Liver (tissue), 7 donors: ENCODE measurements at regions not wholly inside any gene's neighbourhood (a gene's known extent, or its start where the extent isn't known, plus 50 kb on each side); places are given as distances from the start of the nearest gene placed in this dataset.

ENCODE experiments used
- DNase-seq: peaks from one replicate; pipeline ENCODE4 v3.0.0-alpha.2; 2017; ENCODE audit warnings: low spot score
- H3K27ac ChIP-seq, 2 donors: one replicate each; pipeline ENCODE4 v1.7.0; 2013; ENCODE audit warnings: inconsistent platforms in 2 of 2, low read length in 2 of 2, control low read depth in 1 of 2, low read depth in 1 of 2, mild to moderate bottlenecking in 1 of 2
- H3K27me3 ChIP-seq, 4 donors: one replicate each; pipeline versions ENCODE4 v1.6.1 to v1.7.0; 2013; ENCODE audit warnings: low read length in 3 of 4, inconsistent platforms in 1 of 4, mild to moderate bottlenecking in 1 of 4, moderate library complexity in 1 of 4; ENCODE audit not compliant: control insufficient read depth in 4 of 4, insufficient read depth in 4 of 4
- H3K36me3 ChIP-seq, 4 donors: one replicate each; pipeline versions ENCODE4 v1.6.1 to v1.7.0; 2013; ENCODE audit warnings: low read length in 3 of 4, mild to moderate bottlenecking in 3 of 4, low read depth in 1 of 4, moderate library complexity in 1 of 4; ENCODE audit not compliant: control insufficient read depth in 4 of 4, insufficient read depth in 3 of 4
- H3K4me1 ChIP-seq, 4 donors: one replicate each; pipeline versions ENCODE4 v1.6.1 to v1.7.0; 2013; ENCODE audit warnings: low read length in 3 of 4, mild to moderate bottlenecking in 3 of 4, moderate library complexity in 1 of 4; ENCODE audit not compliant: control insufficient read depth in 4 of 4, insufficient read depth in 4 of 4
- H3K4me3 ChIP-seq, 3 donors: one replicate each; pipeline versions ENCODE4 v1.6.1 to v1.7.0; 2013; ENCODE audit warnings: low read length in 3 of 3, control low read depth in 1 of 3, low read depth in 1 of 3, mild to moderate bottlenecking in 1 of 3
- H3K9ac ChIP-seq, 2 donors: one replicate each; pipeline ENCODE4 v1.7.0; 2013; ENCODE audit warnings: low read length in 2 of 2, mild to moderate bottlenecking in 2 of 2, moderate library complexity in 2 of 2, control low read depth in 1 of 2, low read depth in 1 of 2
- H3K9me3 ChIP-seq, 4 donors: one replicate each; pipeline versions ENCODE4 v1.6.1 to v1.7.0; 2013; ENCODE audit warnings: low read length in 3 of 4; ENCODE audit not compliant: control insufficient read depth in 4 of 4
- EGR1 ChIP-seq, 2 donors: IDR thresholded peaks; 2 replicates each; pipeline ENCODE4 v1.6.1; 2016 to 2018; ENCODE audit warnings: antibody characterized with exemption in 2 of 2, low read depth in 2 of 2
- FOXA2 ChIP-seq: IDR thresholded peaks from 2 replicates; pipeline ENCODE4 v1.6.1; 2016; ENCODE audit warnings: antibody characterized with exemption
- HNF4G ChIP-seq: IDR thresholded peaks from 2 replicates; pipeline ENCODE4 v1.6.1; 2016; ENCODE audit warnings: antibody characterized with exemption
- RAD21 ChIP-seq, 2 donors: IDR thresholded peaks; 2 replicates each; pipeline ENCODE4 v1.6.1; 2016; ENCODE audit warnings: antibody characterized with exemption in 2 of 2, mild to moderate bottlenecking in 2 of 2
- RXRA ChIP-seq, 2 donors: IDR thresholded peaks; 2 replicates each; pipeline ENCODE4 v1.6.1; 2017 to 2018; ENCODE audit warnings: antibody characterized with exemption in 2 of 2, mild to moderate bottlenecking in 1 of 2
- SP1 ChIP-seq: IDR thresholded peaks from 2 replicates; pipeline ENCODE4 v1.6.1; 2018; ENCODE audit warnings: antibody characterized with exemption, mild to moderate bottlenecking
- YY1 ChIP-seq: IDR thresholded peaks from 2 replicates; pipeline ENCODE4 v1.6.1; 2016; ENCODE audit warnings: antibody characterized with exemption, mild to moderate bottlenecking
- WGBS: extraction: QIAGEN DNeasy Blood & Tissue Kit; methylation state at CpG from one replicate; pipeline ENCODE4 v1.1.7; 2013; 5-methylcytosine and 5-hydroxymethylcytosine counted together
- TF ChIP-seq, protein P1 (sequence below): IDR thresholded peaks from 2 replicates; pipeline ENCODE4 v1.6.1; 2016; ENCODE audit warnings: antibody characterized with exemption
- TF ChIP-seq, protein P2 (sequence below): IDR thresholded peaks from 2 replicates; pipeline ENCODE4 v1.6.1; 2016; ENCODE audit warnings: antibody characterized with exemption, mild to moderate bottlenecking
- donor health status: healthy.
- donor health status: healthy.
- donor health status: healthy.
- donor health status: healthy.

GRCh38 chr20:24897974-24898373, 51.1 kb upstream of the CST7 start:
- H3K27me3 ChIP-seq = no peaks in the 10 kb centered on the region

GRCh38 chr20:24899153-24899552, 49.9 kb upstream of the CST7 start:
- Histone ChIP-seq H3K9ac (no peak overlapping the region), H3K4me3 (no peak overlapping the region), H3K27me3 (no peaks in the 10 kb centered on the region), H3K9me3 (no peaks in the 10 kb centered on the region), H3K36me3 (no peaks in the 10 kb centered on the region), H3K27ac (no peak overlapping the region), H3K4me1 (no peaks in the 10 kb centered on the region)
- 87% methylated on average over 2 of the region's 2 CpGs for WGBS
- TF ChIP-seq SP1 (no peak), YY1 (no peak), EGR1 (IDR thresholded peaks at IDR 0.05; ENCODE audit: low read depth in 2 of 2) (no peak)
- no peak for DNase-seq

More at GRCh38 chr20:24897974-24898373, 51.1 kb upstream of the CST7 start:
- no peak overlapping the region for H3K27ac ChIP-seq
- no peaks in the 10 kb centered on the region for H3K4me1 ChIP-seq
- peak; percentile 19 for DNase-seq
- no peak overlapping the region for H3K4me3 ChIP-seq
- no peaks in the 10 kb centered on the region for H3K9me3 ChIP-seq
- no peak overlapping the region for H3K9ac ChIP-seq
- no peaks in the 10 kb centered on the region for H3K36me3 ChIP-seq
- TF ChIP-seq, protein P1, sequence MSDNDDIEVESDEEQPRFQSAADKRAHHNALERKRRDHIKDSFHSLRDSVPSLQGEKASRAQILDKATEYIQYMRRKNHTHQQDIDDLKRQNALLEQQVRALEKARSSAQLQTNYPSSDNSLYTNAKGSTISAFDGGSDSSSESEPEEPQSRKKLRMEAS = no peak
- no peak for TF ChIP-seq YY1
- no peak for TF ChIP-seq HNF4G
- no peak for TF ChIP-seq RAD21 (IDR thresholded peaks at IDR 0.05)
- TF ChIP-seq, protein P2, sequence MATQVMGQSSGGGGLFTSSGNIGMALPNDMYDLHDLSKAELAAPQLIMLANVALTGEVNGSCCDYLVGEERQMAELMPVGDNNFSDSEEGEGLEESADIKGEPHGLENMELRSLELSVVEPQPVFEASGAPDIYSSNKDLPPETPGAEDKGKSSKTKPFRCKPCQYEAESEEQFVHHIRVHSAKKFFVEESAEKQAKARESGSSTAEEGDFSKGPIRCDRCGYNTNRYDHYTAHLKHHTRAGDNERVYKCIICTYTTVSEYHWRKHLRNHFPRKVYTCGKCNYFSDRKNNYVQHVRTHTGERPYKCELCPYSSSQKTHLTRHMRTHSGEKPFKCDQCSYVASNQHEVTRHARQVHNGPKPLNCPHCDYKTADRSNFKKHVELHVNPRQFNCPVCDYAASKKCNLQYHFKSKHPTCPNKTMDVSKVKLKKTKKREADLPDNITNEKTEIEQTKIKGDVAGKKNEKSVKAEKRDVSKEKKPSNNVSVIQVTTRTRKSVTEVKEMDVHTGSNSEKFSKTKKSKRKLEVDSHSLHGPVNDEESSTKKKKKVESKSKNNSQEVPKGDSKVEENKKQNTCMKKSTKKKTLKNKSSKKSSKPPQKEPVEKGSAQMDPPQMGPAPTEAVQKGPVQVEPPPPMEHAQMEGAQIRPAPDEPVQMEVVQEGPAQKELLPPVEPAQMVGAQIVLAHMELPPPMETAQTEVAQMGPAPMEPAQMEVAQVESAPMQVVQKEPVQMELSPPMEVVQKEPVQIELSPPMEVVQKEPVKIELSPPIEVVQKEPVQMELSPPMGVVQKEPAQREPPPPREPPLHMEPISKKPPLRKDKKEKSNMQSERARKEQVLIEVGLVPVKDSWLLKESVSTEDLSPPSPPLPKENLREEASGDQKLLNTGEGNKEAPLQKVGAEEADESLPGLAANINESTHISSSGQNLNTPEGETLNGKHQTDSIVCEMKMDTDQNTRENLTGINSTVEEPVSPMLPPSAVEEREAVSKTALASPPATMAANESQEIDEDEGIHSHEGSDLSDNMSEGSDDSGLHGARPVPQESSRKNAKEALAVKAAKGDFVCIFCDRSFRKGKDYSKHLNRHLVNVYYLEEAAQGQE = no peak
- TF ChIP-seq RXRA (IDR thresholded peaks at IDR 0.05) = no peak
- TF ChIP-seq FOXA2 = no peak
- 77% methylated on average over 4 of the region's 4 CpGs for WGBS
